Upper lobe of left lung (tissue), 4 donors: ENCODE measurements at regions not wholly inside any gene's neighbourhood (a gene's known extent, or its start where the extent isn't known, plus 50 kb on each side); places are given as distances from the start of the nearest gene placed in this dataset.

Source experiments
- CTCF ChIP-seq, 6 experiments: fragments of 450-650 bp in 4 of 6; fragments of 200-600 bp in 2 of 6; sonication (generic) in 2 of 6; IDR thresholded peaks; one replicate each; pipeline ENCODE4 v1.5.1; 2016 to 2019; ENCODE audit warnings: antibody characterized with exemption in 6 of 6
- EP300 ChIP-seq, 4 donors: sonication (generic); formaldehyde crosslinking; IDR thresholded peaks; one replicate each; pipeline ENCODE4 v1.5.1; 2017; ENCODE audit warnings: antibody characterized with exemption in 4 of 4, control low read depth in 2 of 4
- POLR2A ChIP-seq, 4 donors: fragments of 450-650 bp; IDR thresholded peaks; one replicate each; pipeline ENCODE4 v1.5.1; 2016 to 2017; ENCODE audit warnings: antibody characterized with exemption in 4 of 4, mild to moderate bottlenecking in 2 of 4
- POLR2AphosphoS5 ChIP-seq, 2 donors: sonication (generic); formaldehyde crosslinking; IDR thresholded peaks; one replicate each; pipeline ENCODE4 v1.5.1; 2017; ENCODE audit warnings: antibody characterized with exemption in 2 of 2

GRCh38 chr10:128723631-128724205 lies 597.5 kb upstream of the MKI67 start:
- TF ChIP-seq CTCF (IDR thresholded peaks at IDR 0.05) (no peak), EP300 (IDR thresholded peaks at IDR 0.05) (no peak), POLR2A (IDR thresholded peaks at IDR 0.05) (no peak), POLR2AphosphoS5 (IDR thresholded peaks at IDR 0.05) (no peak)
